Transverse colon (tissue), 4 donors: ENCODE measurements at regions not wholly inside any gene's neighbourhood (a gene's known extent, or its start where the extent isn't known, plus 50 kb on each side); places are given as distances from the start of the nearest gene placed in this dataset.

Experiments used
- CTCF ChIP-seq, 5 experiments: fragments of 200-600 bp in 3 of 5; fragments of 450-650 bp in 2 of 5; sonication (generic) in 3 of 5; IDR thresholded peaks; 1 replicate in 2 of 5; 2 replicates in 3 of 5; pipeline ENCODE4 v1.5.1; 2016 to 2017; ENCODE audit warnings: antibody characterized with exemption in 5 of 5, inconsistent platforms in 3 of 5, mild to moderate bottlenecking in 2 of 5, moderate library complexity in 1 of 5
- EP300 ChIP-seq: sonication (generic); formaldehyde crosslinking; IDR thresholded peaks from one replicate; pipeline ENCODE4 v1.6.1; 2017; ENCODE audit warnings: antibody characterized with exemption, low read depth
- POLR2A ChIP-seq: fragments of 450-650 bp; IDR thresholded peaks from one replicate; pipeline ENCODE4 v1.6.1; 2016; ENCODE audit warnings: antibody characterized with exemption, mild to moderate bottlenecking, moderate library complexity
- POLR2AphosphoS5 ChIP-seq, 3 donors: sonication (generic); formaldehyde crosslinking; IDR thresholded peaks; one replicate each; pipeline ENCODE4 v1.6.1; 2016; ENCODE audit warnings: antibody characterized with exemption in 3 of 3

- TF ChIP-seq CTCF (IDR thresholded peaks at IDR 0.05) (no peak), POLR2A (no peak), POLR2AphosphoS5 (IDR thresholded peaks at IDR 0.05) (no peak), EP300 (no peak)
These were observed 78.3 kb upstream of the FZD8 start for GRCh38 chr10:35720366-35720765.
